GM12878 (cell line): ENCODE measurements at regions not wholly inside any gene's neighbourhood (a gene's known extent, or its start where the extent isn't known, plus 50 kb on each side); places are given as distances from the start of the nearest gene placed in this dataset.

Source experiments
- ATAC-seq: fragments of 200-7000 bp; cut with Tn5 transposase; 3 replicates; pipeline ENCODE4 v1.9.1; 2020; ENCODE audit warnings: mild to moderate bottlenecking, moderate library complexity
- BruUV-seq: library from RNA; stranded (reverse); fragments of 400-500 nt; replicated peaks from 2 replicates; lab custom pipeline; 2021; lab: Mats Ljungman, UMichigan
- CTCF ChIA-PET: fragments of 300-600 bp; sonication (Branson Sonifier 250); formaldehyde crosslinking; extraction: SDS; loops from one replicate; lab custom pipeline; 2021; ENCODE audit warnings: inconsistent platforms; lab: Yijun Ruan, JAX
- POLR2A ChIA-PET: fragments of 350-600 bp; formaldehyde crosslinking; extraction: SDS; loops from one replicate; lab custom pipeline; 2021; ENCODE audit warnings: inconsistent platforms; lab: Charles Lee
- RAD21 ChIA-PET: fragments of 300-600 bp; sonication (Branson Sonifier 250); formaldehyde crosslinking; loops from one replicate; lab custom pipeline; 2023; ENCODE audit warnings: antibody characterized with exemption; ENCODE audit not compliant: unreplicated experiment; lab: Charles Lee
- SMC1A ChIA-PET: fragments of 300-600 bp; sonication (Branson Sonifier 250); formaldehyde crosslinking; loops from one replicate; lab custom pipeline; 2023; ENCODE audit not compliant: unreplicated experiment, uncharacterized antibody; lab: Charles Lee
- DNase-seq: peaks from one replicate; pipeline ENCODE4 v3.0.0-alpha.2; 2011; ENCODE audit warnings: low read depth, low spot score
- FAIRE-seq: peaks from 3 replicates; lab custom pipeline; 2011; peaks lifted over from hg19 to GRCh38; lab: Jason Lieb, UNC
- H2AFZ ChIP-seq: 2 replicates; pipeline ENCODE4 v1.6.0; 2011; ENCODE audit warnings: low read depth, low read length, control low read depth; ENCODE audit not compliant: control insufficient read depth
- H3K27ac ChIP-seq: 2 replicates; pipeline ENCODE4 v1.5.1; 2011; ENCODE audit warnings: control low read depth; ENCODE audit not compliant: control insufficient read depth, insufficient read depth
- H3K27me3 ChIP-seq, 2 experiments: replicated peaks in 1 of 2; 2 replicates each; pipeline versions ENCODE4 v1.6.0 to v1.6.1; 2011; ENCODE audit warnings: low read length in 1 of 2; ENCODE audit not compliant: control insufficient read depth in 2 of 2, insufficient read depth in 2 of 2
- H3K36me3 ChIP-seq, 2 experiments: 2 replicates each; pipeline ENCODE4 v1.5.1; 2011; ENCODE audit warnings: low read length in 1 of 2; ENCODE audit not compliant: control insufficient read depth in 2 of 2, insufficient read depth in 2 of 2
- H3K4me1 ChIP-seq: 2 replicates; pipeline ENCODE4 v1.6.1; 2011; ENCODE audit warnings: mild to moderate bottlenecking, low read length, moderate library complexity, mixed read lengths; ENCODE audit not compliant: control insufficient read depth, insufficient read depth
- H3K4me2 ChIP-seq: 2 replicates; pipeline ENCODE4 v1.6.0; 2011; ENCODE audit warnings: control low read depth; ENCODE audit not compliant: control insufficient read depth, insufficient read depth
- H3K4me3 ChIP-seq: fragments of 200-600 bp; sonication (generic); 2 replicates; pipeline ENCODE4 v1.5.1; 2016
- H3K79me2 ChIP-seq: 2 replicates; pipeline ENCODE4 v1.6.0; 2011; ENCODE audit warnings: low read length; ENCODE audit not compliant: control insufficient read depth, insufficient read depth
- H3K9ac ChIP-seq: 2 replicates; pipeline ENCODE4 v1.8.0; 2011; ENCODE audit warnings: low read length, control low read depth, mixed read lengths; ENCODE audit not compliant: control insufficient read depth, insufficient read depth
- H3K9me3 ChIP-seq: replicated peaks from 3 replicates; pipeline ENCODE4 v1.5.1; 2011; ENCODE audit warnings: mild to moderate bottlenecking, low read length; ENCODE audit not compliant: control insufficient read depth, insufficient read depth
- H4K20me1 ChIP-seq: 2 replicates; pipeline ENCODE4 v1.6.0; 2011; ENCODE audit not compliant: control insufficient read depth, insufficient read depth
- CHD1 ChIP-seq: IDR thresholded peaks from 2 replicates; pipeline ENCODE4 v1.6.1; 2012; ENCODE audit warnings: low read depth, low read length, improper control_type of control experiment
- EED ChIP-seq: sonication (generic); IDR thresholded peaks from 2 replicates; pipeline ENCODE4 v1.6.1; 2016; ENCODE audit warnings: antibody characterized with exemption, low read depth
- NRF1 ChIP-seq: conservative IDR thresholded peaks from 2 replicates; pipeline ENCODE4 v1.6.1; 2011; ENCODE audit warnings: mild to moderate bottlenecking, low read depth, low read length, improper control_type of control experiment
- USF1 ChIP-seq: IDR thresholded peaks from 2 replicates; pipeline ENCODE4 v1.6.1; 2011; ENCODE audit warnings: borderline replicate concordance, low read depth, mild to moderate bottlenecking, moderate library complexity, mixed read lengths, low read length; ENCODE audit not compliant: insufficient read depth; ENCODE audit errors: extremely low read length
- ZBTB40 ChIP-seq: fragments of 450-650 bp; IDR thresholded peaks from 2 replicates; pipeline ENCODE4 v1.6.1; 2016; ENCODE audit warnings: mild to moderate bottlenecking, moderate library complexity, borderline replicate concordance
- ZSCAN29 ChIP-seq: fragments of 450-650 bp; IDR thresholded peaks from 2 replicates; pipeline ENCODE4 v1.6.1; 2017; ENCODE audit warnings: mild to moderate bottlenecking, moderate library complexity
- WGBS: methylation state at CpG from one replicate; pipeline ENCODE4 v1.1.6; 2016; ENCODE audit warnings: low lambda C conversion rate; ENCODE audit not compliant: insufficient replicate concordance, insufficient coverage; ENCODE audit errors: missing lambda C conversion rate; 5-methylcytosine and 5-hydroxymethylcytosine counted together
- in situ Hi-C: fragments of 300-500 bp; cut with MboI; formaldehyde crosslinking; loops from 9 replicates; pipeline ENCODE4 v1.14.3; 2018; ENCODE audit warnings: mixed read lengths
- intact Hi-C: fragments of 100-400 bp; cut with micrococcal nuclease; formaldehyde crosslinking; loops from one replicate; pipeline ENCODE4 v1.14.2; 2022; ENCODE audit not compliant: unreplicated experiment

DNA sequence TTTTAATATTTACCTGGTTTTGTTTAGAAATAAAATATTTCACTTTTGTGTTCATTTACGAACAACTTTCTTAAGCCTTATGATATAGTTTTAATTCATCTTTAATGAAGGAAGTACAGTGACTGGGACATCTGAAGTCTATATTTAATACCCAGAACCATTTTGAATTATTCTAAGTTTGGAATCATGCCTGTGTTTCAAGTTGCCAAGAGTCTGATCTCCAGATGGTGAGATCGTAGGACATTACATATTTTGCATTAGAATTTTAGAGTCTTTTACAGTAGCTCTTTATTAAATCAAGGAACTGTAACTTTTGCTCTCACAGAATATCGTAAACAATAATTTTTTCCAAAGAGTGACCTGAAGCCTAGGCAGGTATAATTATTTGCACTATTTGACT lies 420.7 kb downstream of the SI start:
- 9% methylated on average over 3 of the region's 3 CpGs for WGBS
- ChIA-PET RAD21 (no interaction called here), POLR2A (no interaction called here), CTCF (no interaction called here), SMC1A (no interaction called here)
- in situ Hi-C loops = no loop called here
- Histone ChIP-seq H3K27me3 (no peaks in the 10 kb centered on the region), H3K4me2 (no peak overlapping the region), H3K4me3 (no peak overlapping the region), H2AFZ (no peak overlapping the region), H3K4me1 (no peaks in the 10 kb centered on the region), H3K36me3 (no peaks in the 10 kb centered on the region), H3K79me2 (no peaks in the 10 kb centered on the region), H3K27ac (no peak overlapping the region), H3K9ac (no peak overlapping the region), H4K20me1 (no peaks in the 10 kb centered on the region), H3K9me3 (no peaks in the 10 kb centered on the region)
- FAIRE-seq (no peak), ATAC-seq (no peak), DNase-seq (no peak)
- TF ChIP-seq CHD1 (no peak), ZSCAN29 (no peak), USF1 (no peak), EED (no peak), ZBTB40 (no peak), NRF1 (no peak)
- no TSS peak for BruUV-seq
- intact Hi-C loops = no loop called here
